ENCODE measurements at regions not wholly inside any gene's neighbourhood (a gene's known extent, or its start where the extent isn't known, plus 50 kb on each side); places are given as distances from the start of the nearest gene placed in this dataset.

- H2AFZ ChIP-seq (ENCODE audit: low read depth, low read length): no peak overlapping the region
- no peaks in the 10 kb centered on the region for H3K4me1 ChIP-seq (ENCODE audit: control insufficient read depth, extremely low read depth, insufficient read depth, low read length)
- H3K9me3 ChIP-seq (replicated peaks; ENCODE audit: control insufficient read depth, insufficient read depth, low read length): no peaks in the 10 kb centered on the region
- no peak overlapping the region for H3K4me2 ChIP-seq (ENCODE audit: insufficient read depth, low read length)
- no peaks in the 10 kb centered on the region for H3K27me3 ChIP-seq (ENCODE audit: control insufficient read depth in 2 of 2, insufficient read depth in 2 of 2, low read length in 2 of 2)
- FAIRE-seq: no peak
- intact Hi-C loops (cut with micrococcal nuclease) (no loop called here), dilution Hi-C loops (cut with MboI; ENCODE audit: extremely low pct_ligation_motif_present, low sequenced_read_pairs) (no loop called here)
- H3K36me3 ChIP-seq (ENCODE audit: control insufficient read depth in 2 of 2, extremely low read depth in 1 of 2, insufficient read depth in 2 of 2, low read length in 2 of 2): no peaks in the 10 kb centered on the region
- ChIA-PET POLR2A (no interaction called here), CTCF (no interaction called here)
- no TSS peak for BruUV-seq (replicated peaks)
- no peak overlapping the region for H3K4me3 ChIP-seq (replicated peaks in 1 of 3; ENCODE audit: insufficient read depth in 1 of 3, low read depth in 1 of 3, low read length in 3 of 3)
- H3K79me2 ChIP-seq (ENCODE audit: control insufficient read depth, insufficient read depth, low read length): no peaks in the 10 kb centered on the region
- H3K9me1 ChIP-seq (replicated peaks; ENCODE audit: control insufficient read depth, extremely low read depth, insufficient read depth, low read length): no peaks in the 10 kb centered on the region
- no peak overlapping the region for H3K27ac ChIP-seq (ENCODE audit: insufficient read depth, low read depth, low read length)
- DNase-seq (ENCODE audit: low read depth, low spot score): no peak
- no peak overlapping the region for H3K9ac ChIP-seq (replicated peaks; ENCODE audit: extremely low read depth, insufficient read depth, low read length)
- TF ChIP-seq, protein P1, sequence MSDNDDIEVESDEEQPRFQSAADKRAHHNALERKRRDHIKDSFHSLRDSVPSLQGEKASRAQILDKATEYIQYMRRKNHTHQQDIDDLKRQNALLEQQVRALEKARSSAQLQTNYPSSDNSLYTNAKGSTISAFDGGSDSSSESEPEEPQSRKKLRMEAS (IDR thresholded peaks at IDR 0.05; ENCODE audit: insufficient read depth, insufficient read length): no peak
- TF ChIP-seq, protein P2, sequence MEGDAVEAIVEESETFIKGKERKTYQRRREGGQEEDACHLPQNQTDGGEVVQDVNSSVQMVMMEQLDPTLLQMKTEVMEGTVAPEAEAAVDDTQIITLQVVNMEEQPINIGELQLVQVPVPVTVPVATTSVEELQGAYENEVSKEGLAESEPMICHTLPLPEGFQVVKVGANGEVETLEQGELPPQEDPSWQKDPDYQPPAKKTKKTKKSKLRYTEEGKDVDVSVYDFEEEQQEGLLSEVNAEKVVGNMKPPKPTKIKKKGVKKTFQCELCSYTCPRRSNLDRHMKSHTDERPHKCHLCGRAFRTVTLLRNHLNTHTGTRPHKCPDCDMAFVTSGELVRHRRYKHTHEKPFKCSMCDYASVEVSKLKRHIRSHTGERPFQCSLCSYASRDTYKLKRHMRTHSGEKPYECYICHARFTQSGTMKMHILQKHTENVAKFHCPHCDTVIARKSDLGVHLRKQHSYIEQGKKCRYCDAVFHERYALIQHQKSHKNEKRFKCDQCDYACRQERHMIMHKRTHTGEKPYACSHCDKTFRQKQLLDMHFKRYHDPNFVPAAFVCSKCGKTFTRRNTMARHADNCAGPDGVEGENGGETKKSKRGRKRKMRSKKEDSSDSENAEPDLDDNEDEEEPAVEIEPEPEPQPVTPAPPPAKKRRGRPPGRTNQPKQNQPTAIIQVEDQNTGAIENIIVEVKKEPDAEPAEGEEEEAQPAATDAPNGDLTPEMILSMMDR (IDR thresholded peaks at IDR 0.05; ENCODE audit: extremely low read depth in 1 of 2, insufficient read depth in 1 of 2, low read depth in 1 of 2, low read length in 2 of 2): no peak
- TF ChIP-seq POLR2AphosphoS5 (IDR thresholded peaks at IDR 0.05; ENCODE audit: insufficient read depth, low read depth, low read length) (no peak), JUN (IDR thresholded peaks at IDR 0.05; ENCODE audit: borderline replicate concordance, insufficient read depth, insufficient read length, low read depth) (no peak), POLR2A (IDR thresholded peaks at IDR 0.05; ENCODE audit: low read depth, low read length) (no peak), EZH2 (IDR thresholded peaks at IDR 0.05; ENCODE audit: borderline replicate concordance, low read depth, low read length, severe bottlenecking) (no peak)
- no peaks in the 10 kb centered on the region for H4K20me1 ChIP-seq (replicated peaks; ENCODE audit: control insufficient read depth, extremely low read depth, insufficient read depth, low read length)
Observed at GRCh38 chr14:43855556-43855955, 651.5 kb downstream of the FSCB start.

GRCh38 chr14:43853541-43853940 lies 653.5 kb downstream of the FSCB start:
- TF ChIP-seq FOS (IDR thresholded peaks at IDR 0.05; ENCODE audit: borderline replicate concordance, insufficient read depth, low read length): no peak
- TF ChIP-seq, protein P2 (IDR thresholded peaks at IDR 0.05; ENCODE audit: extremely low read depth in 1 of 2, insufficient read depth in 1 of 2, low read depth in 1 of 2, low read length in 2 of 2): no peak
- intact Hi-C loops (cut with micrococcal nuclease): no loop called here

More at GRCh38 chr14:43853541-43853940, 653.5 kb downstream of the FSCB start:
- no peaks in the 10 kb centered on the region for H4K20me1 ChIP-seq (replicated peaks; ENCODE audit: control insufficient read depth, extremely low read depth, insufficient read depth, low read length)
- no peak overlapping the region for H2AFZ ChIP-seq (ENCODE audit: low read depth, low read length)
- H3K79me2 ChIP-seq (ENCODE audit: control insufficient read depth, insufficient read depth, low read length): no peaks in the 10 kb centered on the region
- DNase-seq (ENCODE audit: low read depth, low spot score) (no peak), FAIRE-seq (no peak)
- no peaks in the 10 kb centered on the region for H3K9me3 ChIP-seq (replicated peaks; ENCODE audit: control insufficient read depth, insufficient read depth, low read length)
- H3K4me2 ChIP-seq (ENCODE audit: insufficient read depth, low read length): no peak overlapping the region
- no peak overlapping the region for H3K4me3 ChIP-seq (replicated peaks in 1 of 3; ENCODE audit: insufficient read depth in 1 of 3, low read depth in 1 of 3, low read length in 3 of 3)
- no peaks in the 10 kb centered on the region for H3K27me3 ChIP-seq (ENCODE audit: control insufficient read depth in 2 of 2, insufficient read depth in 2 of 2, low read length in 2 of 2)
- H3K9ac ChIP-seq (replicated peaks; ENCODE audit: extremely low read depth, insufficient read depth, low read length): no peak overlapping the region
- H3K27ac ChIP-seq (ENCODE audit: insufficient read depth, low read depth, low read length): no peak overlapping the region
- dilution Hi-C loops (cut with MboI; ENCODE audit: extremely low pct_ligation_motif_present, low sequenced_read_pairs): no loop called here
- H3K9me1 ChIP-seq (replicated peaks; ENCODE audit: control insufficient read depth, extremely low read depth, insufficient read depth, low read length): no peaks in the 10 kb centered on the region
- CTCF ChIA-PET: no interaction called here
- POLR2A ChIA-PET: no interaction called here
- no peaks in the 10 kb centered on the region for H3K4me1 ChIP-seq (ENCODE audit: control insufficient read depth, extremely low read depth, insufficient read depth, low read length)
- no peaks in the 10 kb centered on the region for H3K36me3 ChIP-seq (ENCODE audit: control insufficient read depth in 2 of 2, extremely low read depth in 1 of 2, insufficient read depth in 2 of 2, low read length in 2 of 2)
- no TSS peak for BruUV-seq (replicated peaks)

All from endothelial cell of umbilical vein (primary cell).